ENCODE measurements at regions not wholly inside any gene's neighbourhood (a gene's known extent, or its start where the extent isn't known, plus 50 kb on each side); places are given as distances from the start of the nearest gene placed in this dataset.
"Not testable (repeated sequence)": the region's sequence is repeated elsewhere in the genome, so short reads cannot be mapped to it uniquely, and the experiment has no call there.

DNA sequence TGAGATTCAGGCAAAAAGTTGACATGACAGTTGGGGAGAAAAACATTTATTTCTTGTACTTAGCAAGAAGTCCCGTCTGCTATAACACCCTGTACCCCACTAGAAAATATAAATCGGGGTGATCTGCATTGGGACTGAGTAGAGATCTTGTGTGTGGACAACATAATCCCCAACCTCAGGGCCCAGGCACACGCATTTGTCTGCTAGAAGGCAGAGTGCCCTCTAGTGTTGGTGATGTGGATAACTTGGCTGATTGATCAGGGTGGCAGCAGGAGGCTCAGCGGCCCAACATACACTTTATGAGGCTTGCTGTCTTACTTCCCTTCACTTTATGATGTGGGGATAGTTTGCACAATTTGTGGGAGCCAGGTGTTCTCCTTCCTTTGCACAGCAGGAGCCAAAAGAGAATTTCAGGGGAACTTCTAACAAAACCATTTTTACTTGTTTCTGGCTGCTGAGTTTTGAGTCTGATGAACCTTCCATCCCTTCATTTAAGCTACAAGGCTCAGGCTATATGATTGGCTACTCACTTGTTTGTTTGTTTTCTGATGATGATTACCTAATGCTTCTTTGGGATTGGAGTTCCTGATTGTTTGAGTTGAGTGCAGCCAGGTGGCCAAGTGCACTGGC, 263.2 kb downstream of the DMAC1 start:
- peak; percentile 60 for DNase-seq

GRCh38 chr9:7534211-7534935, 265.2 kb downstream of the DMAC1 start:
- no peak for DNase-seq

DNA sequence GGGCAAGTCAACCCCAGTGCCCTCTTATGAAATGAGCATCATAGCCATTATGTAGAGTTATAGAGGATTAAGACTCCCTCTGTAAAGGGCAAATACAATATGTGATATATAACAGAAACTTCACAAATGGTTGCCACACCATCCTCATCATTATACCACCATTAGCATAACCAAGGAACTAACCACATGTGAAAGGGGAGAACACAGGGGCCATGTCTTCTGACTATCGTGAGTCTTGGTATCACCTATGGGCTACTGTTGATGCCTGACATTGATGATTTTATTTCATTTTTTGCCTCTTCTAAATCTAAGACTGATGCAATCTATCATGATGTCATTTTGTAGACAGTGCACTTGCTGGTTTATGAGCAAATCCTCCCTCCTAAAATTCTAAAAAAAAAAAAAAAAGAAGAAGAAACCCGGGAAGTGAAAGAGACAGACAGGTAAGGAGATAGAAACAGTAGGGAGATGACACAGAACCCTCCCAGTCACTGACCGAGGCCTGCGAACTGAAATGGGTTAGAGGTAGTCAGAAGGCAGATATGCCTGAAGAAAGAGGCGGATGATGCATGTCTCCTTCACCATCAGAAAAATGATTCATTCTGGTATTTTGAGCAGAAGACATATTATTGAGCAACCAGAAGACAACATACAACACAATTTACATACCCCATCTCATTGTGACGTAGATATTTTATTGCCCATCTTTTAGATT, 266.0 kb downstream of the DMAC1 start:
- no peak for DNase-seq

- no peak for DNase-seq
Measured at GRCh38 chr9:7523426-7524043, 276.0 kb downstream of the DMAC1 start.

- no peak for DNase-seq
Measured at GRCh38 chr9:7520396-7520795, 279.2 kb downstream of the DMAC1 start.

DNA sequence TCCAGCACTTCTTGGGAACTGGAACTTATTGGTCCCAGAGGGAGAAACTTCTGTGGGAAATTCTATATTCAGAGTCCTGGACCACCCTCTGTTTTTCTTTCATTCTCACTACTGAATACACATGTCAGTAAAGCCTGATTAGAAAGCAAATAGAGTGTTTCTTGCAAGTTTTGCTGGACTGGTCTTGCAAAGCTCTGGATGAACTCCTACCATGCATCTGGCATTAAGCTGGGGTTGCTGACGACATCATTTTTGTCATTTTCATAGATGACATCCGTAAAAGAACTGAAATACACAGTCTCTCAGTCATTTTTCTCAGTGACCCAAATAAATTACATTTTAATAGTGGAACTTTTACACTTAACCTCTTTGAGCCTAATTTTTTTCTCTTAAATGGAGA, 283.2 kb downstream of the DMAC1 start:
- no peak for DNase-seq

DNA sequence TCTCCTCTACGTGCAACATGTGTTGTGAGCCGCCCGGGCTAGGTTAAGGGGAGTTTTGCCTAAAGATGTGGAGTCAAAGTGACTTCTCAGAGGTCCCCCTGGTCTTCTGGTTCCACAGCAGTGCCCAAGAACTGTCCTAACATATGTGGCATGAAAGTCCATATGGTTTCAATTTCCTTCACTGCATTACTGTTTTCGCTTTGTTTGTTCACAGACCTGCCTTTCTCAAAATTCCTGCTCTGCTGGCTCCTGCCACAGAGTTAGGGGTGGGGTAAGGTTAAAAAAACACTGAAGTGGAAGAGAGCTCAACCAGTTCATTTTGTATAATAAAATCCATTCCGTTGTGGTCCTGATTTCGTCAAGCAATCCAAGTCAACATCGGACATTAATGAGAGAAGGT, 289.4 kb downstream of the DMAC1 start:
- no peak for DNase-seq

DNA sequence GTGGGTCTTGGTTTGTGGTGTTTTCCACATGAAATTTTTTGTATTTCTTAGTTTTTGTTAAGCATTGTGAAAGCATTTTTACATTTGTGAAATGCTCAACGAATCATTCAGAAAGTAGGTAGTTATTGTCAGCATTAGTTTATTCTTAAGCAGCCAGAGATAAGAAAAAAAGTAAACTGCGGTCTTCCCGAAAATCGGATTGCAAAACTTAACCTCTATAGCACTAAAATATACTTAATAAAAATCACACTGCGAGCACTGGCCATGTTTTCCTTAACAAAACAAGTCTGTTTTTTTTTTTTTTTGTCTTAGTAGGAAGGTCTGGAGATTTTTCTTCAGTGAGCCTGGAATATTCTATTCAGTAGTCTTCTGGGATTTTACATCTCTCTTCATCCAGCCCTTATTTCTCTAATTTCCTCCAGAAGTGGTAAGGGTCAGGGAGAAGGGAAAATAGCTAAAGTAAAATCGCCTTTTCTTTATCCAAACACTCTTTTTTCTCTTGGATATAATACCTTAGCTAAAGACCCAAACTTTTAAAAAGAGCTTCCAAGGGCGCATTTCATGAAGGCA, 289.9 kb downstream of the DMAC1 start:
- no peak for DNase-seq

GRCh38 chr9:7508516-7508915, 291.1 kb downstream of the DMAC1 start:
- DNase-seq, result no peak

DNA sequence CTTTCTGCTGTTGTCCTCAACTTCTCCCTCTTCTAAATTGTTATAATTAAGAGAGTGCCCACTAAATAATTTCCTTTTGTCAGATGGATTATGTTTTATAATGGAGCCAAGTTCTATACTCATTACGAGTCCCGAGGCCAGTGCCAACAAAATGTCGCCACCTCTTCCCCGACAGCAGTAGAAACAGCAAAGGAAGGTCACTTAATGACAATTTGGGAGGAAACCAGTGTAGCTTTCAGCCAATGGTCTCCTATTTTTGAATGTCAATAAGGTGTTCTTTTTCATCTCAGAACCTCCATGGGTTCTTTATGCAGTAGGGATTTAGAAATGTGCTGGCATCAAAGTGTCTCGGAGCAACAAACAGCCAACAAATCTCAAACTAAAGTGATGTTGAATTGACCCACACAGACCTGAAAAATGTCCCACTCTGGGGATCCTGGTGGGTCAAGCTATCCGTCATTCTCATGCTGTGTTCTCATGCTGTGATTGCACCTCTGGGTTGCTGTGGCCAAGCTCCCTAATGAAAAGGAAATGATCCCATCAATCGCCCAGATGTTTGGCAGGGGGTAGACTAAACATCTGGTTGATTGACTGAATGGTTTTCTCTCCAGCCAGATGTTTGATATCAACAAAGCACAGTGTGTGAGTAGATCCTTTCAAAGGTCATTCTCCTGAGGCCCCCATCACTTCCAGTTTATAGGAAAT, 291.9 kb downstream of the DMAC1 start:
- no peak for DNase-seq

DNA sequence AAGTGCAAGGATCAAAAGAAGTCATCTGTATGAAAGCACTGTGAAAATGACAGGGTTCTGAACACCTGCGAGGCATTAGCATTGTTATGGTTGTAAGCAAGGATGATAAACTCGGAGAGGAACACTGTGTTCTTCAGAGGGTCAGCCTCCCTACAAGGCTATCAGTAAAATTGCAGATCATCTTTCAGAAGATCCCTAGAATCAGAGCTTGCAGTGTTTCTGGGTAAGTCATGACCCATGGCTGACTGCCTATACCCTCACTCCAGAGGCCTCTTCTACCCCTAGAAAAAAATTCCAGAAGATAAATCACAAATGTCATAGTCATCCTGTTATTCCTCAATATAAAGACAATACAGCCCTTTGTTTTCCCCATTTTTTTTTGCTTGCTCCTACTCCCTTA, 292.6 kb downstream of the DMAC1 start:
- no peak for DNase-seq

DNA sequence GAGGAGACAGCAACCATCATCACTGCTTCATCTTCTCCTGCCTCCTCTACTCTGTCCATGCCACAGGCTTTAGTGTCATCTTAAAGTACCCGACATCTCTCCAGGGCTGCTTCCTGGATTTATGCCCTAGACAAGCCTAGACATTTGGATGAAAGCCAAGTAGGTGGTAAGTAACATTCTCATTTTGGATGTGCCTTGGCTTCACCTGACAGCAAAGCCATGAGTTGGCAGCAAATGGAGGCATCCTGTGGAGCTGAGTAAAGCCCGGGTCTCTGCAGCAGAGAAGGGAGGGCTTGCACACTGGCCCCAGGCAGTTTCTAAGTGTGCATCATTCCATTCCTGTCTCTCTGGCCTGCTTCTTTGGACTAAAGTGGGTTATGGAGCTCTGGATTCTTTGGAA, 299.1 kb downstream of the DMAC1 start:
- DNase-seq, result no peak

DNA sequence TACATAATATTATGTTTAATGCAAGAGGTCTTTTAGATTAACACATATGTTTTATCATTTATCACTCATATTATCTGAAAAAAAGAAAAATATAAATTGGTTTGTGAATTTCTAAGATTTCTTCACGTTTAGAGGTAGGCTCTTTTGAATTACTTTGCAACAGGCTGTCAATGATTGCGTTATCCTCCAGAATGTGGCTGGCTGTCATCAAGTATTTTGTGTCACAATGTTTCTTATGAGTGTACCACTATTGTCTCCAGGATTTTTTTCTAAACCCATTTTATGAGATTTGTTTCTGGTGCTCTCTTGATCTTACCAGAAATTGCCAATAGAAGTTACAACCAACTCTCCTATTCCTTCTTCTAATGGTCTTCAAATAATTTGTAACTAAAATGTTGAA, 307.9 kb downstream of the DMAC1 start:
- no peak for DNase-seq

DNA sequence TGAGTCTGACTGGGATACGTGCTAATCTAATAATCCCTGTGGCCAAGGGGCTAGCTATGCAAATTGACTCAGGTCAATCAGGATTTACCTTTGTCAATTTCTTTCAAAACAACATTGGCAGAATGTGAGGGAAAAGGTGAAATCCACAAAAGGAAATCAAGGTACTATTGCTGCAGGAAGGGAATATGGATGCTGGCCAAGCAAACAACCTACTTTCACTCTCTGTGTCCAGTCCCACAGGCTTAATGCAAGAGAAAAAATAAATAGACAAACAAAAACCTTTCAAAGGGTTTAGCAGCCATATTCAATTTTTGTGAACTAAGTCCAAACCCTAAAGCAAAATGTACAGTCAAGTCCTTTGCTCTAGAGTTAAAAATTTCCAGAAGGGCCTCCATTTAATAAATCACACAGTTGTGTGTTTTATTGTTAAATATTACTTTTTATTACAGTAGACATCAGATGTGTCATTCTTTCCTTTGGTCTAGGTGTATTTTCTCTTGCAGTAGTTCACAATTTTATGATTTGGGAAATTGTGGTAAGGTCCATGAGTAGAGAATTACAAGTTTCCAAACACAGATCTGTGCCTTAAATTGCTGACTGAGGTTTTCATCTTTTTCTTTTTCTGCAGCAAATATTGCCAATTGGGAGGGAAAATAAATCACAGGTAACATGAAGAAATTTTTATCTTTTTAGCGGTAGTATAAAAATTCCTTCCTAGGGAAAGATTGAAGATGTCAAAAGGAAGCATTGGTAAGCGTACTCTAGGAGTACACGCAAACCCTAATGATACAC, 309.1 kb downstream of the DMAC1 start:
- DNase-seq, result no peak

DNA sequence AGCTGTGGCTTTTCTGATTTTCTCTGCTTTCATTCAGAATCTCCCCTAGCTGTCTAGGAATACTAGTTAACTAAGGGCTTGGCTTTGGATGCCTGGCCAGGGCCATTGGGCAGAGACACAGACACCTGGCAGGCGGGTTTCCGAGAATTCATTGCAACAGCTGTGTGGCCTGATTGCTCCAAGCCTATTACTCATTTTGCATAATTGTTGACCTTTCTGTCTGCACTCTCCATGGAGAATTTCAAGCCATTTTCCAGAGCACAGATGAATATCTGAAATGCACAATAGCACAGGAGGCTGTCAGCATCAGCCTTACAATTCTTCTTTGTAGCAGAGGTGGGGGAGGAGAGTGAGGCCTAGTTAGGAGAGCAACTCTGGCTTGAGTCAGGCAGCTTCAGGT, 310.5 kb downstream of the DMAC1 start:
- no peak for DNase-seq

GRCh38 chr9:7484014-7484413, 315.6 kb downstream of the DMAC1 start:
- not testable (repeated sequence) for DNase-seq

DNA sequence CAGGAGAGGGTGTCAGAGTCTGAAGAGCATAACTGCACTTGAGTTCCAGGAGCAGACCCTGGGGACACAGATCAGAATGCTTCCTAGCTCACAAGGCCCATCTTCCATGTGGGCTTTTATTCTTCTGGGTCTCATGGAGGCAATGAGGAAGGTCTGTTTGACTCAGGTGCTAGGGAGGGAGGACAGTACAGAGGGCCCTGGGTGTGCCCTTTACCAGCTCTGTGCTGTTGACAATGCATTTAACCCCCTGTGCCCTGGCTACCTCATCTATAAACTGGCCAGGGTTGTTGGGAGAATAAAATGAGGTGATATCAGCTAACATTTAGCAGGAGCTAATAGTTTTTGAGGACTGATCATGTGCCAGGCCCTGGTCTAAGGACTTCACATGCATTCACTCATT, 318.0 kb downstream of the DMAC1 start:
- DNase-seq, result no peak

GRCh38 chr9:7479300-7479699, 320.3 kb downstream of the DMAC1 start:
- DNase-seq, result no peak

GRCh38 chr9:7478646-7479045, 320.9 kb downstream of the DMAC1 start:
- no peak for DNase-seq

DNA sequence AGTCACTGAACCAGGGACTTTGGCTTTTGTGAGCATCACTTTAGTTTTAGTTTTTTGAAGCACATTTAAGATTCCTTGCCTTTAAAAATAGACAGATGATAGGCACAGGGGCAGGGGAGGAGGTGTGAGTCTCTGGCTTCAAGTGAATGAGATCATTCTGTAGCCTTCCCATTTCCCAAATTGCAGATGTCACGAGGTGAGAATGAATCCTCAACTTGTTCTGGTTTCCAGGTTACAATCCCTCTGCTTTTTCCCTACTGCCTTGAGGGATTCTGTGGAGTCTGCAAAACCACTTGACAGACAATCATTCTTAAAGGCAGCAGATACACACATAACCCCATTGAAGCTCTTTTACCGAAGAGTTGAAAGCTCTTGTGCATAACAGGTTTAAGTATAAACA, 332.4 kb downstream of the DMAC1 start:
- DNase-seq, result no peak

DNA sequence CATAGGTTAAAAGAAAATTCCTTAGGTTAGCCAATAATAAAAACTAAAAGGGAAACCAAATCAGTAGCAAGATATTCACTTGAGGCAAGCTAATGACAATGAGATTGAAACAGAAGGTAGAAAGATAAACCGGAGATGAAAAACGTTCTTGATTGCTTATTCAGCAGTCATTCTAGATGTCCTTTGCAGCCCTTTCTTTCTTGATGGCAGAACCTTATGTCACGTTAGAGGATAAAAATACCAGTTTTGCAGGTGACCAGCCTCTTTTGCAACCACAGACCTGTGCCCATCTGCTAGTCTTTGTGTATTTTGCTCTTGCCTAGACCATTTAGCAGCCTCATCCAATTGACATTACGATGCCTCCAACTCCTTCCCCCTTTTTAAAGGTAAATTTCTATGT, 337.8 kb downstream of the DMAC1 start:
- DNase-seq, result no peak
